Epithelial cell of prostate (primary cell): ENCODE measurements at regions not wholly inside any gene's neighbourhood (a gene's known extent, or its start where the extent isn't known, plus 50 kb on each side); places are given as distances from the start of the nearest gene placed in this dataset.

Experiments
- DNase-seq: peaks from one replicate; pipeline ENCODE4 v3.0.0-alpha.2; 2011; ENCODE audit warnings: low read depth, low spot score
- H3K27ac ChIP-seq: fragments of 450-650 bp; 2 replicates; pipeline ENCODE4 v1.5.1; 2017; ENCODE audit warnings: mild to moderate bottlenecking

DNA sequence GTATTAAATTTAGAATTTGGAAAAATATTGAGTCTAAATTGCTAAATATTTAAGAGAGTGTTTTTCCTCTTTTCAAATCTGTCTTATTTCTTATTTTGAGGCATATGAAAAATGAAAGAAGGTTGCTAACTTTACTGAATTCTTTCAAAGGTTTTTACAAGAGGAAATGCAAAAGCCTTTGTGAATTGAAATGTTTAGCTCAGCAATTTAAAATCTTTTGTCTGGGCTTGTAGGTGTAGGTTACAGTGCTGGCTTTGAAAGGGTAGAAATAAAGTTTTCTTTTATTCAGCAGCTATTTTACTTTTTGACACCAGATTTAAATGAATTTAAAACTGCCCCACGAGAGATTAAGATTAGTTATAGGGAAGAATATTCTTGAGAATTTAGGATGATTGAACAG lies 192.0 kb downstream of the CDH7 start:
- peak overlapping the region; percentile 53 for H3K27ac ChIP-seq
- DNase-seq, result no peak

DNA sequence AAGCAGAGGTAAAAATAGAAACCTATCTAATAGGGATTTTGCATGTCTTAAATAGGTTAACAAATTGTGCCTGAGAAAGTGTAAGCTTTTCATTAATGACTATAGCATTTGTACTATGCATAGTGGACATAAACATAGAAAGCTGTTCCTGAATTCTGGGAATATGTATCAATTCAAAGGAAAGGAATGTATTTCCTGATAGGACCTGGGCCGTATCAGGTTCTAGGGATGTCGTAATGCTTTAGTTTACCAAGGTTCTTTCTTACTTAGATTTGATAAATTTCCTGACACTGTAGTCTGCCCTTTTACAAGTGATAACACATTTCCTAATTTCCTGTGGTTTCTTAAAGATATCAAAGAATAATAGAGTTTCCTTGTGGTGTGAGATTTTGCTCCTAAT lies 191.3 kb downstream of the CDH7 start:
- peak overlapping the region; percentile 53 for H3K27ac ChIP-seq
- no peak for DNase-seq

DNA sequence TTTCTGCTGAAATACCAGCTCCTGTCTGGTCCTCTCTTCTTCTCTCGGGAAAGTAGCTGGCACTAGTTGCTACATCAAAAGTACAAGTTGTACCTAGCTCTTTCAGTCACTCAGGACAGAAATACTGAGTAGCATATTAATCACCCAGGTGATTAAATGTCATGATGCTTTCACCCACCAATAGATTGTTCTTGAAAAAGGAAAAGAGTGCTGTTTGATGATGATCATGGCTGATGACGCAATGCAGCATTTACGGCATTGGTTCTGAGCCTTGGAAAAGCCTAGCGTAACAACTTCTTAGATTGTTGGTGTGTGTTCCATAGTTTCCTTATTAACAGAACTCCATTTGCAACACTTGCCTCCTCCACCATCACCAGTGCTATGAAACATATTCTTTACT lies 190.7 kb downstream of the CDH7 start:
- no peak for DNase-seq
- H3K27ac ChIP-seq, result peak overlapping the region; percentile 53
